ENCODE measurements at regions not wholly inside any gene's neighbourhood (a gene's known extent, or its start where the extent isn't known, plus 50 kb on each side); places are given as distances from the start of the nearest gene placed in this dataset.

DNA sequence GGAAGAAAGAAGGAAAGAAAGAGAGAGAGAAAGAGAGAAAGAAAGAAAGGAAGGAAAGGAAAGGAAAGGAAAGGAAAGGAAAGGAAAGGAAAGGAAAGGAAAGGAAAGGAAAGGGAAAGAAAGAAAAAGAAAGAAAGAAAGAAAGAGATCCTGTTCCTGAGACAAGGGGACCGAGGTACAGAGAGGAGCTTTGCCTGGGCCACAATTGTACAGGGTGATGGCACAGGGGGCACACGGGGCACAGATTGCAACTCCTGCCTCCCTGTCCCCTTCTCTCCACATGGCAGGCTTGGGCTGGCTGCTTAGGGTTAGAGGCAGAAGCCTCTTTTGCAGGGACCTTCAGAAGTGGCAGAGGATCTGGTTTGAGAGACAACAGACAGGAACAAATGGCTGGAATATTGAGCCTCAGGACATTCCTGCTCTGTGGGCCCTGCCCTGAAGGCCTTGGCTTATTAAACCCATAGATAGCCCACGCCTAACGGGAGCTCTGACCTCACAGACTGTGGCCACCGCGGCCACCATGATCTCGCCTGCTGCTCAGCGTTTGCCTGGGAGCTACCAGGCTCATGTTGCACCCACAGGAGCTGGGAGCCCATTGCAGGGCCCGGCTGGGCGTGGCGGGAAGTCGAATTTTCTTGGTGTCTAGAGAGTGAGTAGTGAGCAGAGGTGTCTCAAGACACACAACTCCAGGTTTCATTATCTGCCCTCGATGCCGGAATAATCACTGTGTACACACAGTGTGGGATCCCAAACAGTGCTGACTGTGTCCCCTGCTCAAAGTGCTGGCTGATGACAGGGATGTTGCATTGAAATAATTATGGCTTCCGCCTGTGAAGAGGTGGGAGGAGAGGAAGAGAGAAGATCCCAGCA, 147.9 kb upstream of the NCOR2 start:
- H3K4me3 ChIP-seq, result no peak overlapping the region
- no peaks in the 10 kb centered on the region for H3K27me3 ChIP-seq (ENCODE audit: low read depth)
- in situ Hi-C loops (cut with MboI; ENCODE audit: low sequenced_read_pairs), result no loop called here
- DNase-seq (ENCODE audit: low spot score in 2 of 2), result no peak
- H3K36me3 ChIP-seq (replicated peaks), result no peaks in the 10 kb centered on the region
- H3K4me1 ChIP-seq, result peaks cover 3% of the 10 kb centered on the region
- H3K9me3 ChIP-seq, result no peaks in the 10 kb centered on the region

DNA sequence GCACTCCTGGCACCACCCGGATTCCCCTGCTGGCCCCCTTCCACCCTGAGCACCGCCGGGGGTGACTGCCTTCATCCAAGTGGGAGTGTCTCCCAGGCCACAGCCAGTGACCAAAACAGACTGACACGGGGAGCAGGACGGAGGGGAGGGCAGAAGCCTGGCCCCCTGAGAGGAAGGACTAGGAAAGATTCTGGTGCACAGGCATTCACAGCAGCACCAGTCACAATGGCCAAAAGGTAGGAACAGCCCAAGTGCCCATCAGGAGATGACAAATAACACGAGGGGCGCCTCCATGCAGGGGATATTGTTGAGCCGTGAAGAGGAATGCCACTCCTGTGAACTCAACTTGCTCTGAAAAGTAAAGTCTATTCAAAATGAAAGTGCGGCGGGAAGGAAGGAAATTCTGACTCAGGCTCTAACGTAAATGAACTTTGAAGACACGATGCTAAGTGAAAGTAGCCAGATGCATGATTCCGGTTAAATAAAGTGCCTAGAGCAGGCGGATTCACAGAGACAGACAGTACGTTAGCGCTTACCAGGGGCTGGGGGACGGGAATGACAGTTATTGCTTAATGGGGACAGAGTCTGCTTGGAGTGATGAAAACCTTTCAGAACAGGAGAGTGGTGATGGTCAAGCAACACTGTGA, 146.1 kb upstream of the NCOR2 start:
- DNase-seq (ENCODE audit: low spot score in 2 of 2), result no peak
- Histone ChIP-seq H3K9me3 (no peaks in the 10 kb centered on the region), H3K36me3 (replicated peaks) (no peaks in the 10 kb centered on the region), H3K4me1 (no peaks in the 10 kb centered on the region), H3K4me3 (no peak overlapping the region), H3K27me3 (ENCODE audit: low read depth) (no peaks in the 10 kb centered on the region)
- in situ Hi-C loops (cut with MboI; ENCODE audit: low sequenced_read_pairs), result no loop called here

DNA sequence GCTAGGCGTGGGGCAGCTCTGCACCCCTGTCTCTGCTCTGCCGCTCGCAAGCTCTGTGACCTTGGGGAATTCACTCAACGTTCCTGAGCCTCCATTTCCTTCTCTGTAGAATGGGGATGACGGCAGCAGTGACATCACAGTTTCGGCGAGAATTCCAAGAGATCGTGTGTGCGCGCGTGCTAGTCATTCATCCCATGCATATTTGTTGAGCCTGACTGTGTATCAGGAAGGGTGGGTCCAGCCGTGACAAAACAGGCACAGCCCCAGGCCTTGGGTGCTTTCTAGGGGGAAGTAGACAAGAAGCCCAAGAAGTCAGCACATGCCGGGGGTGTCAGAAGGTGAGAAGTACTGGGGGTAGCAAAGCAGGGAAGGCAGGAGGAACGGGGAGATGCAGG, 145.6 kb upstream of the NCOR2 start:
- DNase-seq (ENCODE audit: low spot score in 2 of 2), result no peak
- H3K36me3 ChIP-seq (replicated peaks), result no peaks in the 10 kb centered on the region
- no peaks in the 10 kb centered on the region for H3K27me3 ChIP-seq (ENCODE audit: low read depth)
- in situ Hi-C loops (cut with MboI; ENCODE audit: low sequenced_read_pairs), result no loop called here
- H3K4me3 ChIP-seq, result no peak overlapping the region
- H3K4me1 ChIP-seq, result no peaks in the 10 kb centered on the region
- no peaks in the 10 kb centered on the region for H3K9me3 ChIP-seq

DNA sequence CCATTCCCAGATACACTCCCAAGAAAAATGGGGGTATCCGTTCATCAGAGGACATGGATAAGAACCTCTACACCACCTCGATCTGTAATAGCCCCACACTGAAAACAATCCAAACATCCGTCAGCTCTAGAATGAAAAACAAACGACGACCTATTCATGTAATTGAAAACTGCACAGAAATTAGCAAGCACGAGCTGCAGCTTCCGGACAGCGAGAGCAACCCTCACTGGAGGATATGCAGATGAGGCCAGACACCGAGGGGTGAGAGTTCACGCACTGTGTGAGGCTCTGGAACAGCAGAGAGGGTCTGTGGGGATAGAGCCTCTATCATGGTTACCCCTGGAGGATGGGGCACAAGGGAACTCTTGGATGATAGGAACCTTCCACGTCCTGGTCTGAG, 143.9 kb upstream of the NCOR2 start:
- H3K27me3 ChIP-seq (ENCODE audit: low read depth), result no peaks in the 10 kb centered on the region
- DNase-seq (ENCODE audit: low spot score in 2 of 2), result no peak
- 0 out of 2 replicates have a peak, but pooled peaks cover 4% of the 10 kb centered on the region for H3K9me3 ChIP-seq
- H3K4me1 ChIP-seq, result no peaks in the 10 kb centered on the region
- H3K36me3 ChIP-seq (replicated peaks), result no peaks in the 10 kb centered on the region
- in situ Hi-C loops (cut with MboI; ENCODE audit: low sequenced_read_pairs), result no loop called here
- no peak overlapping the region for H3K4me3 ChIP-seq

DNA sequence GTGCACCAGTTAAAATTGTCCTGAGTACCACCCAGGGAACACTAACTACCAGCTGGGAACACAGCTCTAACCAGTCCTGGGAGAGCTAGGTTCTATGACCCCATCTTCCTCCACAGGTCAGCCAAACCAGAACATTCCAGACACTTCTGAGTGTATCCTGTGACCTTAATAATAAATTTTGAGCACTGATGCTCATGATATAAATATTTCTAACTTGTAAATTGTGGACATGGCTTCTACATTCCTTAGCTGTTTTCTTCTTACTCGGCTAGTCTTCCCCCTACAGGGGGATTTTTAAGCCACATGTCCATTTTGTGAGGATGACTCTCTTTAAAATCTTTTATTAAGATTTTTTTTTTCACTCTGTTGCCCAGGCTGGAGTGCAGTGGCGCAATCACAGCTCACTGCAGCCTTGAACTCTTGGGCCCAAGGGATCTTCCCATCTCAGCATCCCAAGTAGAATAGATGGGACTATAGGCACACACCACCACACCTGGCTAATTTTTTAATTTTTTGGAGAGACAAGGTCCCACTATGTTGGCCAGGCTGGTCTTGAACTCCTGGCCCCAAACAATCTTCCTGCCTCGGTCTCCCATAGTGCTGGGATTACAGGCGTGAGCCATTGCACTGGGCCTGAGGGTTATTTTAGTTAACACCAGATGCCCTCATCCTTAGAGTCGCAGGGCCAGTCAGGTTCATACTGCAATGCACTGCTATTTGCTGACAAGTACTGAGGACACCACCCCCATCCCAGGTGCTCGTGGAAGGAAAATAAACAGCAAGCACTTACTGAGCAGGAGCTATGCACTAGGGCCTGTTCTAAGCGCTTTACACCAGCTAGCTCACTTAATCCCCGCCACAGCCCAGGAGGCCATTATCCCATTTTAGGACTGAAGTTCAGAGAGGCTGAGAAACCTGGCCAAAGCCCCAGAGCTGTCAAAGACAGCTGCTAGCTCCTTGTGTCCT, 142.6 kb upstream of the NCOR2 start:
- no peak overlapping the region for H3K4me3 ChIP-seq
- H3K4me1 ChIP-seq, result no peaks in the 10 kb centered on the region
- no peak for DNase-seq (ENCODE audit: low spot score in 2 of 2)
- in situ Hi-C loops (cut with MboI; ENCODE audit: low sequenced_read_pairs), result no loop called here
- H3K27me3 ChIP-seq (ENCODE audit: low read depth), result no peaks in the 10 kb centered on the region
- no peaks in the 10 kb centered on the region for H3K36me3 ChIP-seq (replicated peaks)
- 0 out of 2 replicates have a peak, but pooled peaks cover 4% of the 10 kb centered on the region for H3K9me3 ChIP-seq

DNA sequence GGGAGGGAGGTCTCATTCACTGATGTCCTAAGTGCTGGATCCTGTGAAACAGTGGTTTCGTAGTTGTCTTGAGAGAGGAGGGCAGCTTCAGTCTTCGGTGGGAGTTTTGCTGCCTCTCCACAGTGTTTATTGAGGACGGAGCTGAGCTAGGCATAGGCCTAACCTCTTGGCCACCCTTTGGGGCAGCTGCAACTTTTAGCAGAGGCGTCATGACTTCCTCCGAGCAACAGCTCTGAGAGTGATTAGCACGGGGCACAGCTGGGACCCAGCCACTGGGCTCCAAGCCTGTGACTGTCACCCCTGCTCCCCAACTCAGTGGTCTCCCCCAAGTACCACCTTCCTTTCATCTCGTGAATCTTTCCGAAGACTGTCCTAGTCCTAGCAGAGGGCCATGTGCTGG, 139.9 kb upstream of the NCOR2 start:
- in situ Hi-C loops (cut with MboI; ENCODE audit: low sequenced_read_pairs), result no loop called here
- 0 out of 2 replicates have a peak, but pooled peaks cover 4% of the 10 kb centered on the region for H3K9me3 ChIP-seq
- no peaks in the 10 kb centered on the region for H3K36me3 ChIP-seq (replicated peaks)
- no peak overlapping the region for H3K4me3 ChIP-seq
- H3K4me1 ChIP-seq, result no peaks in the 10 kb centered on the region
- no peak for DNase-seq (ENCODE audit: low spot score in 2 of 2)
- no peaks in the 10 kb centered on the region for H3K27me3 ChIP-seq (ENCODE audit: low read depth)

DNA sequence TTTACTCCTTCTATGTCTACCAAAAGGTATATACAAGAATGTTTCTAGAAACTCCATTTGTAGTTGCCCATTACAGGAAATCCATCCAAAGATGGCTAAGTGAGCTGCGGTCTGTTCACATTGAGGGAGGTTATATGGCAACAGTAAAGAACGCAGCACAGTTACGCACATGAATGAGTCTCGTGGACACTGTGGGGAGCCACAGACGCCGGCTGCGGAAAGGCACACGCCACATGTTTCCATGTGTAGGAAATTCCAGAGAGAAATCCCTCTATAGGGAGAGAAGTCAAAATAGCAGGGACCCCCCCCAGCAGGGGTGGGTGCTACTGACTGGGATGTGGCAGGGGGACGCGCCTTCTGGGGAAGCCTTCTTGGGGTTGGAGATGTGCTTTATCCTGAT, 139.0 kb upstream of the NCOR2 start:
- Histone ChIP-seq H3K27me3 (ENCODE audit: low read depth) (no peaks in the 10 kb centered on the region), H3K4me3 (no peak overlapping the region), H3K36me3 (replicated peaks) (no peaks in the 10 kb centered on the region), H3K4me1 (no peaks in the 10 kb centered on the region), H3K9me3 (0 out of 2 replicates have a peak, but pooled peaks cover 4% of the 10 kb centered on the region)
- in situ Hi-C loops (cut with MboI; ENCODE audit: low sequenced_read_pairs), result no loop called here
- no peak for DNase-seq (ENCODE audit: low spot score in 2 of 2)

DNA sequence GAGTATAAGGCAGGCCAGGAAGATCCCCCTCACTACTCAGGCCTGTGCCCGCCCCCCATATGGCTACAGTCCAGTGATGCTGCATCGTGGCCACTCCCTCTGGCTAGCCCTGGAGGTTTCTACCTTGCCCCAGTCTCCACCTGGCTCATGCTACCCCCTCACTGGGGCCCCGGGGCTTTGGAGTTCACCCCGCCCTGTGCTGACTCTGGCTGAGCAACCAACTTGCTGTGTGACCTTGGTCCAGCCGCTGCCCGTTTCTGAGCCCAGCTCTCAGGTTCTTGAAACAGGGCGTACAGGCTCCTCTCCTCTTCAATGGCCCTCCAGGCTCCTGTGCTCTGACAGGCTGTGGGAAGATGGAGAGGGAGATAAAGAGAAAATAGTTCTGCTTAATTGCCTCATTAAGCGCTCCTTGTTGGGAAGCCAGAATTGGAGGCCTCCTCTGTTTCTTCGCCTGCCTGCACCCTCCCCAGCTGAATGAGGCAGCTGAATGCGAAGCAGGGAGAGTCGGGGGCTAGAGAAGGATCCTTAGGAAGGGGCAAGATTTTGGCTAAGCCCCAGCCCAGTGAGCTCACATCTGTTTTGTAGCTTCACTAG, 138.2 kb upstream of the NCOR2 start:
- Histone ChIP-seq H3K36me3 (replicated peaks) (no peaks in the 10 kb centered on the region), H3K4me3 (no peak overlapping the region), H3K27me3 (ENCODE audit: low read depth) (no peaks in the 10 kb centered on the region), H3K9me3 (0 out of 2 replicates have a peak, but pooled peaks cover 4% of the 10 kb centered on the region), H3K4me1 (no peaks in the 10 kb centered on the region)
- in situ Hi-C loops (cut with MboI; ENCODE audit: low sequenced_read_pairs), result no loop called here
- DNase-seq (ENCODE audit: low spot score in 2 of 2), result no peak

DNA sequence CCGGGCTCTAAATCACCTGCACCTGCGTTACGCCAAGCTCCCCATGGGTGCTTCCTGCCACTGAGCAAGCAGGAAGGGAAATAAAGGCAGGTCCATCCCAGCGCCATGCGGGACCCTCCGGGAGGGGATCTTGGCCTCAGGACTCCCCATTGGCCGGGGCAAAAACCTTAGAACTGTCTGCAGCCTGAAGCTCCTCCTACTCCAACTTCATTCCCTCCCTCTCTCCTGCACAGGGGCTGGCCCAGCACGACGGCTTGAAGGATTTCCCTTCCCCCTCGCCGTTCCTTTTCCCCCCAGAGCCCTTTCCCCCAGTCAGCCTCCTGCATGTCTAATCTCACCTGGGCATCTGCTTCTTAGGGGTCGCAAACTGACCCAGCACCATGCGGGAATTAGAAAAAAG, 137.2 kb upstream of the NCOR2 start:
- no peak overlapping the region for H3K4me3 ChIP-seq
- in situ Hi-C loops (cut with MboI; ENCODE audit: low sequenced_read_pairs), result no loop called here
- no peak for DNase-seq (ENCODE audit: low spot score in 2 of 2)
- no peaks in the 10 kb centered on the region for H3K27me3 ChIP-seq (ENCODE audit: low read depth)
- no peaks in the 10 kb centered on the region for H3K36me3 ChIP-seq (replicated peaks)
- no peaks in the 10 kb centered on the region for H3K4me1 ChIP-seq
- H3K9me3 ChIP-seq, result 0 out of 2 replicates have a peak, but pooled peaks cover 4% of the 10 kb centered on the region

DNA sequence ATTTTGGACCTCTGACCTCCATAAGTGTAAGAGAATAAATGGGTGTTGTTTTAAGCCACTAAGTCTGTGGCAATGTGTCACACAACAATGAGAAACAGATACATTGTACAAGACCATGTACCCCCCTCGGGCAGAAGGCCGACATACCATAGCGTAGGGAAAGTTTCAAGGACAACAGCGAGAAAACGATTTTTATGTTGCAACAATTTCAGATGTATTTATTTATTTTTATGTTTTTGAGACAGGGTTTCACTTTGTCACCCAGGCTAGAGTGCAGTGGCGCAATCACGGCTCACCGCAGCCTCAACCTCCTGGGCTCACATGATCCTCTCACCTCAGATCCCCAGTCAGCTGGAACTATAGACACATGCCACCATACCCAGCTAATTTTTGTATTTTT, 136.4 kb upstream of the NCOR2 start:
- Histone ChIP-seq H3K4me1 (no peaks in the 10 kb centered on the region), H3K27me3 (ENCODE audit: low read depth) (no peaks in the 10 kb centered on the region), H3K36me3 (replicated peaks) (no peaks in the 10 kb centered on the region), H3K9me3 (0 out of 2 replicates have a peak, but pooled peaks cover 4% of the 10 kb centered on the region), H3K4me3 (no peak overlapping the region)
- DNase-seq (ENCODE audit: low spot score in 2 of 2), result no peak
- in situ Hi-C loops (cut with MboI; ENCODE audit: low sequenced_read_pairs), result no loop called here

DNA sequence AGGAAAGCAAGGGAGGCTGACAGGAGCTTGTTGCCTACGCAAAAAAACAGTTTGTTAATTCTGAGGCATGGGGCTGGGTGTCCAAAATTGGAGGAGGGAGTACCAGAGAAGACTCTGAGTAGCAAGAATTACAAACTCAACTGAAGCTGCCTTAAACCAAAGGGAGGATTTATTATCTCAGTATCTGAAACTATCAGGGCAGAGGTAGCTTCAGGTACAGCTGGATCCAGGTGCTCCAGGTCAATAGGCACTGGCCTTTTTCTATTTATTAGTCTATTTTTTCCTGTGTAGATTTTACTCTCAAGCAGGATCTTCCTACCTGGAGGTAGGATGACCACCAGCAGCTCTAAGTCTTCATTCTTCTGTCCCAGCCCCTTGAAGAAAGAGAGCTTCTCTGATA, 135.3 kb upstream of the NCOR2 start:
- in situ Hi-C loops (cut with MboI; ENCODE audit: low sequenced_read_pairs), result no loop called here

DNA sequence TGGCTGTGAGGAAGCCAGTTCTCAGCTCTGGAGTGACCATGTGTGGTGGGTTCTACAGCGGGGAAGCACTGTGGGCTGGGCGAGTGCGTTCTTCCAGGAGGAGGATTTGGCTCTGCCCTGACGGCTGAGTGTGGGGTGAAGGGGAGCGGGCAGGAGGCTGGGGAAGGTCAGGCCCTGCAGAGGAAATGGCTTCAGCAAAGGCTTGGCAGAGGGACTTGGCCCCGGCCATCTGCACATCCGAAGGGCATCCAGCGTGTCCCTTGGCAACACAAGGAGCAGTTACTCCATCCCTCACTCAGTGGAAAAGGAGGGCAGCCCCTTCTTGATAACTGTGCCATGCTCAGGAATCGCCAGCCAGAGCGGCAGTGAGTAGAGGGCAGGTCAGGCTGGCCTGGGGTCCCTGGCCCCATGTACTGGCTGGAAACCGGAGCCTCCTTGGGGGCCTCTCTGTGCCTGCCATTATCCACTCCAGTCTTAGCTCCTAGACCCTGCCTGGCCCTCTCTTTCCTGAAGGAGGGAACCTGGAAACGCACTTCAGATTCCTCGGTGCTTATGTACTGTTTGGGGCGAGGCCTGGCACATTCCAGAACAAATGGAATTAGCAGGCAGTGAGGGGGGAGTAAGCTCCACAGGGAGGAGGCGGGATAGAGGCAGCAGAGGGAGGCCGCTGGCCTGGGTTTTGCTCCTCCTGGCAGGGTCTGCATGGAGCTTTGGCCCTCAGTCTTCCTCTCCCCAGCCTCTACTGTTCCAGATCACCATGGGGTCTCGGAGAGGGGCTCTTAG, 133.6 kb upstream of the NCOR2 start:
- no peaks in the 10 kb centered on the region for H3K9me3 ChIP-seq
- DNase-seq (ENCODE audit: low spot score in 2 of 2), result peak in 1 of 2 experiments; percentile 38
- no peaks in the 10 kb centered on the region for H3K36me3 ChIP-seq (replicated peaks)
- in situ Hi-C loops (cut with MboI; ENCODE audit: low sequenced_read_pairs), result no loop called here
- no peak overlapping the region for H3K4me3 ChIP-seq
- H3K27me3 ChIP-seq (ENCODE audit: low read depth), result no peaks in the 10 kb centered on the region
- H3K4me1 ChIP-seq, result no peaks in the 10 kb centered on the region

More for the DNA sequence above, 135.3 kb upstream of the NCOR2 start:
- DNase-seq (ENCODE audit: low spot score in 2 of 2), result no peak
- H3K4me1 ChIP-seq, result no peaks in the 10 kb centered on the region
- no peak overlapping the region for H3K4me3 ChIP-seq
- no peaks in the 10 kb centered on the region for H3K36me3 ChIP-seq (replicated peaks)
- H3K9me3 ChIP-seq, result 0 out of 2 replicates have a peak, but pooled peaks cover 2% of the 10 kb centered on the region
- no peaks in the 10 kb centered on the region for H3K27me3 ChIP-seq (ENCODE audit: low read depth)
